K562 (cell line): ENCODE measurements at regions not wholly inside any gene's neighbourhood (a gene's known extent, or its start where the extent isn't known, plus 50 kb on each side); places are given as distances from the start of the nearest gene placed in this dataset.

Experiments used
- ATAC-seq: fragments of 200-7000 bp; cut with Tn5 transposase; 3 replicates; pipeline ENCODE4 v1.9.1; 2020; ENCODE audit warnings: moderate library complexity
- BruUV-seq: library from RNA; stranded (reverse); fragments of 400-500 nt; replicated peaks from 2 replicates; lab custom pipeline; 2021; lab: Mats Ljungman, UMichigan
- CTCF ChIA-PET: fragments of 300-600 bp; formaldehyde crosslinking; extraction: SDS; loops from one replicate; lab custom pipeline; 2021; ENCODE audit warnings: low intra/inter-chr PET ratio; lab: Yijun Ruan, JAX
- POLR2A ChIA-PET: fragments of 300-600, 350-650 bp; sonication (Branson Sonifier 250); formaldehyde crosslinking; extraction: SDS; loops from one replicate; lab custom pipeline; 2021; ENCODE audit warnings: antibody characterized with exemption, inconsistent platforms; lab: Yijun Ruan, JAX
- DNase-seq, 4 experiments: peaks; one replicate each; pipeline versions ENCODE4 v3.0.0 to v3.0.0-alpha.2; 2011 to 2018; ENCODE audit warnings: low spot score in 3 of 4, mixed read lengths in 3 of 4; ENCODE audit errors: extremely low read depth in 1 of 4
- FAIRE-seq: peaks from 2 replicates; lab custom pipeline; 2011; peaks lifted over from hg19 to GRCh38; lab: Jason Lieb, UNC
- H2AFZ ChIP-seq: 2 replicates; pipeline ENCODE4 v1.6.0; 2011; ENCODE audit warnings: low read depth, low read length, control low read depth, inconsistent platforms
- H3K27ac ChIP-seq: fragments of 200-600 bp; 3 replicates; pipeline ENCODE4 v1.8.0; 2011; ENCODE audit warnings: low read depth, mild to moderate bottlenecking, control low read depth, inconsistent platforms, low read length, moderate library complexity, mixed read lengths; ENCODE audit errors: extremely low read depth
- H3K27me3 ChIP-seq, 2 experiments: fragments of 300-600 bp in 1 of 2; 2 replicates in 1 of 2; 3 replicates in 1 of 2; pipeline versions ENCODE4 v1.6.0 to v1.8.0; 2011; ENCODE audit warnings: inconsistent platforms in 2 of 2, low read length in 2 of 2, mild to moderate bottlenecking in 1 of 2, mixed read lengths in 1 of 2, moderate library complexity in 1 of 2; ENCODE audit not compliant: control insufficient read depth in 2 of 2, insufficient read depth in 2 of 2
- H3K36me3 ChIP-seq: fragments of 300-600 bp; 3 replicates; pipeline ENCODE4 v1.8.0; 2011; ENCODE audit warnings: mild to moderate bottlenecking, low read length, inconsistent platforms; ENCODE audit not compliant: control insufficient read depth, insufficient read depth
- H3K4me1 ChIP-seq, 2 experiments: fragments of 200-600 bp in 1 of 2; replicated peaks in 1 of 2; 2 replicates in 1 of 2; 3 replicates in 1 of 2; pipeline versions ENCODE4 v1.5.1 to v1.8.0; 2011; ENCODE audit warnings: inconsistent platforms in 2 of 2, low read length in 2 of 2, mild to moderate bottlenecking in 1 of 2, mixed read lengths in 1 of 2, moderate library complexity in 1 of 2; ENCODE audit not compliant: control insufficient read depth in 2 of 2, insufficient read depth in 2 of 2
- H3K4me2 ChIP-seq: 2 replicates; pipeline ENCODE4 v1.6.1; 2011; ENCODE audit warnings: low read length, control low read depth, inconsistent platforms, mixed read lengths; ENCODE audit not compliant: insufficient read depth
- H3K4me3 ChIP-seq: fragments of 200-600 bp; sonication (generic), shearing (Covaris generic); 2 replicates; pipeline ENCODE4 v1.5.1; 2016; ENCODE audit warnings: control low read depth, inconsistent platforms
- H3K79me2 ChIP-seq: fragments of 200-600 bp; 3 replicates; pipeline ENCODE4 v1.8.0; 2011; ENCODE audit warnings: low read length, inconsistent platforms; ENCODE audit not compliant: control insufficient read depth, insufficient read depth
- H3K9ac ChIP-seq, 2 experiments: 2 replicates each; pipeline versions ENCODE4 v1.6.0 to v1.6.1; 2011; ENCODE audit warnings: low read depth in 2 of 2, low read length in 2 of 2, control low read depth in 1 of 2, inconsistent platforms in 1 of 2, mild to moderate bottlenecking in 1 of 2, mixed read lengths in 1 of 2; ENCODE audit not compliant: insufficient read depth in 1 of 2
- H3K9me1 ChIP-seq: one replicate; pipeline ENCODE4 v1.6.0; 2011; ENCODE audit warnings: inconsistent platforms, mild to moderate bottlenecking, low read length, moderate library complexity; ENCODE audit not compliant: control insufficient read depth, insufficient read depth
- H3K9me3 ChIP-seq: replicated peaks from 2 replicates; pipeline ENCODE4 v1.5.1; 2011; ENCODE audit warnings: low read depth, low read length, inconsistent platforms; ENCODE audit not compliant: control insufficient read depth, insufficient read depth
- H4K20me1 ChIP-seq: replicated peaks from 2 replicates; pipeline ENCODE4 v1.6.1; 2011; ENCODE audit warnings: low read length, inconsistent platforms, mixed read lengths; ENCODE audit not compliant: control insufficient read depth, insufficient read depth
- FOS ChIP-seq: IDR thresholded peaks from 3 replicates; pipeline ENCODE4 v1.6.1; 2011; ENCODE audit not compliant: insufficient read length; ENCODE audit errors: extremely low read depth
- KLF6 ChIP-seq: fragments of 250-450 bp; sonication (Bioruptor Pico); IDR thresholded peaks from 2 replicates; pipeline ENCODE4 v1.4.0; 2020; ENCODE audit warnings: mild to moderate bottlenecking, moderate library complexity, borderline replicate concordance
- NFE2 ChIP-seq: IDR thresholded peaks from 2 replicates; pipeline ENCODE4 v1.6.1; 2014; ENCODE audit warnings: antibody characterized with exemption, low read depth
- RBM15 ChIP-seq: fragments of 200-400 bp; formaldehyde crosslinking; IDR thresholded peaks from 2 replicates; pipeline ENCODE4 v1.6.1; 2018; ENCODE audit warnings: mild to moderate bottlenecking, low read length, moderate library complexity; ENCODE audit not compliant: insufficient read depth
- SMARCA5 ChIP-seq: fragments of 450-650 bp; IDR thresholded peaks from 2 replicates; pipeline ENCODE4 v1.6.1; 2016
- SRSF9 ChIP-seq: fragments of 200-400 bp; formaldehyde crosslinking; IDR thresholded peaks from 2 replicates; pipeline ENCODE4 v1.6.1; 2017; ENCODE audit warnings: low read depth, low read length, borderline replicate concordance
- ZBTB1 ChIP-seq: sonication (generic); formaldehyde crosslinking; IDR thresholded peaks from 2 replicates; pipeline ENCODE4 v1.8.1; 2023; ENCODE audit warnings: missing genetic modification reagents, low read depth, mild to moderate bottlenecking, borderline replicate concordance
- ZC3H11A ChIP-seq: IDR thresholded peaks from 2 replicates; pipeline ENCODE4 v1.6.1; 2012; ENCODE audit warnings: low read depth, low read length, improper control_type of control experiment
- ZNF589 ChIP-seq: fragments of 200-800 bp; sonication (Bioruptor generic); IDR thresholded peaks from 2 replicates; pipeline ENCODE4 v1.6.1; 2016; ENCODE audit warnings: low read depth, missing genetic modification characterization, missing compliant biosample characterization
- WGBS: fragments of 100-300 bp; shearing (Covaris generic); methylation state at CpG from one replicate; pipeline ENCODE4 v1.1.6; 2016; ENCODE audit warnings: low coverage, mixed read lengths; ENCODE audit not compliant: insufficient coverage; ENCODE audit errors: missing lambda C conversion rate; 5-methylcytosine and 5-hydroxymethylcytosine counted together
- in situ Hi-C: fragments of 300-500 bp; cut with MboI; formaldehyde crosslinking; loops from 4 replicates; pipeline ENCODE4 v1.15.0; 2018; ENCODE audit warnings: inconsistent platforms, mixed read lengths
- intact Hi-C: fragments of 100-400 bp; cut with micrococcal nuclease; formaldehyde crosslinking; loops from 2 replicates; pipeline ENCODE4 v1.14.2; 2022
- TF ChIP-seq, protein P1 (sequence below): fragments of 250-450 bp; sonication (Bioruptor Pico); IDR thresholded peaks from 2 replicates; pipeline ENCODE4 v1.8.0; 2021; ENCODE audit warnings: borderline replicate concordance, mild to moderate bottlenecking, moderate library complexity; ENCODE audit not compliant: poor library complexity, severe bottlenecking
- TF ChIP-seq, protein P2 (sequence below), 2 experiments: fragments of 450-650 bp in 1 of 2; sonication (generic) in 1 of 2; formaldehyde crosslinking; conservative IDR thresholded peaks; 2 replicates each; pipeline versions ENCODE4 v1.4.0 to v1.8.1; 2020 to 2022; ENCODE audit warnings: mild to moderate bottlenecking in 1 of 2, missing genetic modification reagents in 1 of 2
- TF ChIP-seq, protein P3 (sequence below), 2 experiments: fragments of 450-650 bp; IDR thresholded peaks; 2 replicates each; pipeline ENCODE4 v1.6.1; 2018; ENCODE audit warnings: mild to moderate bottlenecking in 2 of 2, low read depth in 1 of 2; ENCODE audit not compliant: partially characterized antibody in 2 of 2

DNA sequence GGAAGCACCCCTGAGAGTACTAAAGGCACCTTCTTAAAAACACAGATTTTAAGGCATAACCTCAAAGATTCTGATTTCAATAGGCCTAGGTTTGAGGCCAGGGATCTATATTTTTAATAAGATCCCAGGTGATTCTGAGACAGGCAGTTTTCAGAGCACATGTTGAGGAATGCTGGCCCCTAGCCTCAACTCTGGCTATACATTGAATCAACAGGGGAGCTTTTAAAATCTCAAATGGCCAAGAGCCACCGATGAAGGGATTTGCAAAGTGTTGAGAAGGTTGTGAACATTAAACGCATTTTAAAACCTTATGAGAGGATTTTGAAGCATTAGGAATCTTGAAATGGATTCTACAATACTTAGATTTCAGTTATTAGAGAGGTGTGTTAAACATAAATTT lies 268.8 kb upstream of the ARHGEF26 start:
- Histone ChIP-seq H2AFZ (no peak overlapping the region), H3K4me3 (no peak overlapping the region), H3K9me3 (no peaks in the 10 kb centered on the region), H3K79me2 (no peaks in the 10 kb centered on the region), H3K27ac (no peak overlapping the region), H4K20me1 (no peaks in the 10 kb centered on the region), H3K4me2 (no peak overlapping the region), H3K4me1 (no peaks in the 10 kb centered on the region), H3K36me3 (no peaks in the 10 kb centered on the region), H3K9me1 (no peaks in the 10 kb centered on the region), H3K27me3 (no peaks in the 10 kb centered on the region), H3K9ac (no peak overlapping the region)
- intact Hi-C loops, result no loop called here
- TF ChIP-seq FOS, result no peak
- TF ChIP-seq, protein P1, sequence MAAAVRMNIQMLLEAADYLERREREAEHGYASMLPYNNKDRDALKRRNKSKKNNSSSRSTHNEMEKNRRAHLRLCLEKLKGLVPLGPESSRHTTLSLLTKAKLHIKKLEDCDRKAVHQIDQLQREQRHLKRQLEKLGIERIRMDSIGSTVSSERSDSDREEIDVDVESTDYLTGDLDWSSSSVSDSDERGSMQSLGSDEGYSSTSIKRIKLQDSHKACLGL, result no peak
- TF ChIP-seq SMARCA5, result no peak
- TF ChIP-seq, protein P2, sequence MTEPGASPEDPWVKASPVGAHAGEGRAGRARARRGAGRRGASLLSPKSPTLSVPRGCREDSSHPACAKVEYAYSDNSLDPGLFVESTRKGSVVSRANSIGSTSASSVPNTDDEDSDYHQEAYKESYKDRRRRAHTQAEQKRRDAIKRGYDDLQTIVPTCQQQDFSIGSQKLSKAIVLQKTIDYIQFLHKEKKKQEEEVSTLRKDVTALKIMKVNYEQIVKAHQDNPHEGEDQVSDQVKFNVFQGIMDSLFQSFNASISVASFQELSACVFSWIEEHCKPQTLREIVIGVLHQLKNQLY (CRISPR knock-in tag; conservative IDR thresholded peaks at IDR 0.05), result no peak
- TF ChIP-seq ZC3H11A, result no peak
- no peak for TF ChIP-seq SRSF9
- TF ChIP-seq, protein P3, sequence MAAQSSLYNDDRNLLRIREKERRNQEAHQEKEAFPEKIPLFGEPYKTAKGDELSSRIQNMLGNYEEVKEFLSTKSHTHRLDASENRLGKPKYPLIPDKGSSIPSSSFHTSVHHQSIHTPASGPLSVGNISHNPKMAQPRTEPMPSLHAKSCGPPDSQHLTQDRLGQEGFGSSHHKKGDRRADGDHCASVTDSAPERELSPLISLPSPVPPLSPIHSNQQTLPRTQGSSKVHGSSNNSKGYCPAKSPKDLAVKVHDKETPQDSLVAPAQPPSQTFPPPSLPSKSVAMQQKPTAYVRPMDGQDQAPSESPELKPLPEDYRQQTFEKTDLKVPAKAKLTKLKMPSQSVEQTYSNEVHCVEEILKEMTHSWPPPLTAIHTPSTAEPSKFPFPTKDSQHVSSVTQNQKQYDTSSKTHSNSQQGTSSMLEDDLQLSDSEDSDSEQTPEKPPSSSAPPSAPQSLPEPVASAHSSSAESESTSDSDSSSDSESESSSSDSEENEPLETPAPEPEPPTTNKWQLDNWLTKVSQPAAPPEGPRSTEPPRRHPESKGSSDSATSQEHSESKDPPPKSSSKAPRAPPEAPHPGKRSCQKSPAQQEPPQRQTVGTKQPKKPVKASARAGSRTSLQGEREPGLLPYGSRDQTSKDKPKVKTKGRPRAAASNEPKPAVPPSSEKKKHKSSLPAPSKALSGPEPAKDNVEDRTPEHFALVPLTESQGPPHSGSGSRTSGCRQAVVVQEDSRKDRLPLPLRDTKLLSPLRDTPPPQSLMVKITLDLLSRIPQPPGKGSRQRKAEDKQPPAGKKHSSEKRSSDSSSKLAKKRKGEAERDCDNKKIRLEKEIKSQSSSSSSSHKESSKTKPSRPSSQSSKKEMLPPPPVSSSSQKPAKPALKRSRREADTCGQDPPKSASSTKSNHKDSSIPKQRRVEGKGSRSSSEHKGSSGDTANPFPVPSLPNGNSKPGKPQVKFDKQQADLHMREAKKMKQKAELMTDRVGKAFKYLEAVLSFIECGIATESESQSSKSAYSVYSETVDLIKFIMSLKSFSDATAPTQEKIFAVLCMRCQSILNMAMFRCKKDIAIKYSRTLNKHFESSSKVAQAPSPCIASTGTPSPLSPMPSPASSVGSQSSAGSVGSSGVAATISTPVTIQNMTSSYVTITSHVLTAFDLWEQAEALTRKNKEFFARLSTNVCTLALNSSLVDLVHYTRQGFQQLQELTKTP (IDR thresholded peaks at IDR 0.05; ENCODE audit: low read depth in 1 of 2, partially characterized antibody in 2 of 2), result no peak
- no peak for TF ChIP-seq ZBTB1 (CRISPR knock-in tag)
- no peak for TF ChIP-seq RBM15
- TF ChIP-seq KLF6 (CRISPR knock-in tag), result no peak
- no peak for TF ChIP-seq ZNF589
- TF ChIP-seq NFE2, result no peak
- no TSS peak for BruUV-seq
- FAIRE-seq (no peak), DNase-seq (no peak), ATAC-seq (no peak)
- 4% methylated on average over 2 of the region's 2 CpGs for WGBS
- CTCF ChIA-PET, result no interaction called here
- in situ Hi-C loops, result no loop called here
- POLR2A ChIA-PET, result no interaction called here
